ENCODE measurements at regions not wholly inside any gene's neighbourhood (a gene's known extent, or its start where the extent isn't known, plus 50 kb on each side); places are given as distances from the start of the nearest gene placed in this dataset.

DNA sequence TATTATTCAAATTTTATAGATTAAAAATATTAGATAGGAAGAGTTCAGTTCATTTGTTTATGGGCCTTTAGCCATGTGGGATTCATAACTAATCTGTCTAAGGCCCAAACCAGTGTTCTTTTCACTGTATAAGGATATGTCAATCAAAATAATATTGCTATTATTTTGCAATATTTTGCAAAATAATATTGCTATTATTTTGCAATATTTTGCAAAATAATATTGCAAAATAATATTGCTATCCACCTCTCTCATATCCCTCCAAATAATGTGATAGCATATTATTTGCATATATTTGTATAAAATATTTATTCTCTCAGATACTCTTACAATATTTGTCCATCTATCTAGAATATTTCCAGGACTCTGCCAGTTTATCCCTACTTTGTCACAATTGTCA, 595.3 kb upstream of the PTCHD4 start:
- no peak for TF ChIP-seq CTCF (IDR thresholded peaks at IDR 0.05; ENCODE audit: insufficient read depth, low read length)
- no peak for TF ChIP-seq POLR2AphosphoS5 (IDR thresholded peaks at IDR 0.05; ENCODE audit: low read depth)
